HG03196 (cell line): ENCODE measurements at regions not wholly inside any gene's neighbourhood (a gene's known extent, or its start where the extent isn't known, plus 50 kb on each side); places are given as distances from the start of the nearest gene placed in this dataset.
"Not testable (repeated sequence)": the region's sequence is repeated elsewhere in the genome, so short reads cannot be mapped to it uniquely, and the experiment has no call there.

Source experiments
- ATAC-seq: cut with Tn5 transposase; IDR thresholded peaks from one replicate; pipeline ENCODE4 v1.9.1; 2021; ENCODE audit not compliant: unreplicated experiment

DNA sequence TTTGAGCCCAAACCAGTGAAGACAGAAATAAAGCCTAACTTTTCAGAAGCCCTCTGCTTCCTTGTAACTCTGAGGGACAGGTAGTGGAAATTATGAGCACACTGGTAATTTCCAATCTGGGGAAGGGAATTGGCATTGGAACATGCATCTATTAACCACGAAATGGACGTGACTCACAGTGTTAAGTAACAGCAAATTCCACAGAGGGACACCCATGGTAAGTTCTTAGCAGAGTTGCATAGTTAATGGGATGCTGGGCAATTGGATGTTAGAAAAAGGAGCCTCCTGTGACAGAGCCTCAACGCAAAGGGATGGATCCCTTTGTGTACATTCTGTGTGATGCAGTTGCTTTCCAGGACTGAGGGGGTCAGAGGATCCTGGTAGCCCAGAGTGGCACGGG, 168.6 kb downstream of the SEMA6D start:
- no peak for ATAC-seq

DNA sequence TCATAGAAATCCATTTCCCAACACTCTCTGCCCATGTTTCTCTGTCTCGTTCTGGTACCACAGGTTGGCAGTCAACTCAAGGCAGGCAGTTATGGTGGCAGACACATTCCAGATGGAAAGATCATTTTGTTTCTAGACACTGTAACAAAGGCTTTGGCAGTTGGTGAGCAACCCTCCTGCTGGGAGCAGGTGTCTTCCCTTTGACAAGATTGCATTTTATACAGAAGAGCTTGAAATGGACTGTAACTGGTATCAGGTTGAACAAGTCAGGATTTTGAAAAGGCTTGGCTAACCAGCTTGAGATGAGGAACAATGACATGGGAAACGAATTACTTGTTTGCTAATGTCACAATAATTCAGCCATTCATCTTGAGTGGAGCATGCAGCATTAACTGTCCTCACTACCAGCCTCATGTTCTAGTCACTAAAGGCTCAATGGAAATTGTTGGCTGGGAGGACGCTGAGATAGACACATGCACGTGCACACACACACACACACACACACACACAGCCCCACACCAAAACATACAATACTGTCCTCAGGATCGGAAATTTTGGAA, 170.0 kb downstream of the SEMA6D start:
- ATAC-seq: no peak

DNA sequence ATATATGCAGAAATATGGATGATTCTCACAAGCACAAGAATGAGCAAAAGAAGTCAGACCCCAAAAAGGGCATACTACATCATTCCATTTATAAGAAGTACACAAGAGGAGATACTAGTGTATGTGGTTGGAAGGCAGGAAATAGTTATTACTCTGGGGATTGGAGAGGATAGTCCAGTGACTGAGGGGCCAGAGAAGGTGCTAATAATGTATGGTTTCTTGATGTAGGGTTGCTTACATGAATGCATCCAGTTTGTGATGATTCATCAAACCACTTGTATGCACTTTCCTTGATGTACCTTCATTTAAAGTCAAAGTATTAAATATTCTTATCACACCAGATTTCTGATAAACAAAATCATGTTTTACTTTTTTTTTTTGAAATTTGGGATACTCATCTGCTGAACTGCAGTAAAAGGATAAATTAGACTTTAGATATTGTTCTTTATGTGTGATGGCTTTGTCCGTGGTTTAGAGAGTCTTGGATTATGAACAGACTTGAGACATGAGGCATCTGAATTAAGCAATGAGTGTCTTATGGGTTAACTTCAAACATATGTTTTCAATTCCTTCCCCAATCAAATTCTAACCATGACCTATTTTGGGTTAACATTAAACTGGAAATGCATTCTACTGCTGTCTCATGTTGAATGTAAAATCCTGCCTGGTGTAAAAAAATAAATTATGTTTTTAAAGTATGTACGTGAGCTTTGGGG, 171.2 kb downstream of the SEMA6D start:
- no peak for ATAC-seq

DNA sequence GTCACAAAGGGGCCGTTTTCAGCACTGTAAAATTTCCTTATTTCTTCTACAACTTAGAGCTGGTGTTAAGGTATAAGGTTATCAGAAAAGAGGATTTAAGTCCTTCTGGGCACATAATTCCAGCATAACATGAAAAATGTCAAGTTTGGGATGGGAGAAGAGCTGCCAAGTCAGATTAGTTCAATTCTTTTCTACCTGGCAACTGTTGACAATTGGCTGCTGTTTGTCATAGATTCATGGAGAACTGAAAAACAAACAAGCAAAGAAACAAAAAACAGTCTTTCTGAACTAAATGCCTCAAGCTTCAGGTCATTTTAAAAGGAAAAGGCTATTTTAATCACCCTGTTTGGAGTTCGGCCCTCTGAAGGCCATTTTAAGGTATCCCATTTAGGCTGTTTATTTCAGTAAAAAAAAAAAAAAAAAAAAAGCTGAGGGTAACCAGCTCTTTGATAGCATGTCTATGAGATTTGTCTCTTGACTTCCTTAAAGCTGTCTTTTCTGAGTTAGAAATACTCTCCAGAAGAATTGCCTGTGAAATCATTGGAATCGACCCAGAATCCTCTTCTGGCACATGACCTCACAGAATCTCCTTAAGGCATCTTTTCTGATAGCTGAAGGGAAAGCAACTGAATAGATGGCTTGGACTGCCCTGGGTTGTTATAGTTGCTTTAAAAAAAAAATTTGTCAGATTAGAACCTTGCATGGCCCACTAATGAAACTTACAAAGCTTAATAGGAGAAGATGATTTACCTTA, 173.3 kb downstream of the SEMA6D start:
- ATAC-seq: no peak

DNA sequence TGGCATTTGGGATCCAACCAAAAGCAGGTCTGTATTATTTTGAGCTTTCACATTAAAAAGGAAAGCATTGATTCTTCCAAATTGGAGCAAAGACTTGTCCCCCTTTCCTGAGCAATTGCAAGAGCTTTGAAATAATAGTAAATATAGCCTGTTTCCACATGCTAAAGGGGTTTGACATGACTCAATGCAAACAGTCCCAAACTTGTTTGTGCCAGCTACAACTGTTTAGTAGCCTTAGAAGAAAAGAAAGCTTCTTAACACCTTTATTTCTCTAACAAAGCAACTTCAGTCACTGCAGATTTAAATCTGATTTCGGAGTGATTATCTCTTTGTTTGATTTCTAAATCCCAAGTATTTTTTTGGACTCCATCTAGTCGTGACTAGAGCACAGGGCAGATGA, 180.2 kb downstream of the SEMA6D start:
- ATAC-seq: no peak

DNA sequence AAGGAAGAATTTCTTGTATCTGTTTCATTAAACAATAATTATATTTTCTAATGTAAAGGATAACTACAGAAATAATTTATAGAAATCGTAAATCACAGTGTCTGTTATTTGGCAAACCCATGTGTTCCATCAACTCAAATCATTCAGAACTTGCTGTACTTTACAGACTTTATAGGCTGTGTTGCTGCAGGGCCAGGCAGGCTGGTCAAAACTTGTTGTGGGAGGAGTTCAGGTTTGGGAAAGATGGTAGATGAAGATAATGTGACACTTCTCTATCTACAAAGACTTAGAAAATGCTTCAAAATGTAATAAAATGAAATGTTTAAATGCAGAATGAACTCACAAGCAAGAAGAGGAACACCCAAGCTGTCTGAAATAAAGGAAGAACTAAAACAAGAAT, 183.4 kb downstream of the SEMA6D start:
- ATAC-seq: no peak

DNA sequence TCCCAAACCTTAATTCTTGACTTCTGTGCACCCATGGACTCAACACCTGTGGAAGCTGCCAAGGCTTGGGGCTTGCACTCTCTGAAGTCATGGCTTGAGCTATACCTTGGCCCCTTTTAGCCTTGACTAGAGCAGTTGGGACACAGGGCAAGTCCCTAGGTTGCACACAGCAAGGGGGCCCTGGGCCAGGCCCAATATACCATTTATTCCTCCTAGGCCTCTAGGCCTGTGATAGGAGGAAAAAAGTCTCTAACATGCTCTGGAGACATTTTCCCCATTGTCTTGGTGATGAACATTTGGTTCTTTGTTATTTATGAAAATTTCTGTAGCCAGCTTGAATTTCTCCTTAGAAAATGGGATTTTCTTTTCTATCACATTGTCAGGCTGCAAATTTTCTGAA, 186.1 kb downstream of the SEMA6D start:
- ATAC-seq: no peak

DNA sequence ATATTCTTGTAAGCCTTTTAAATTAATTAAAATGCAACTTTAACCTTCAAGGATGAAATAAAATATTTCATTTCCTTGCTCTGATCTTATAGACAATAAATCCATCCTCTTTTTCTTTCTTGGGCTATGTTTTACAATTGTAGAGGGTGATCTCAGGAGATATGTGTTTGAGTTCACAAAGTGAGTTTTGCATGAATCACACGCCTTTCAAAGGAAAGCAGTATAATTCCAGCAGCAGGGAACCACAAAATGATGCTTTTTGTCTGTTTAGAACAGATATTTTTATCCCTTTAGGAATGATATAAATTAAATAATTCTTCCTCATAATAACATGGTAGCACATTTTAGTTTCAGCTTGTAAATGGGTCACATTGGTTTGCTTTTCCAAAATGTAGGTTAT, 191.2 kb downstream of the SEMA6D start:
- no peak for ATAC-seq

DNA sequence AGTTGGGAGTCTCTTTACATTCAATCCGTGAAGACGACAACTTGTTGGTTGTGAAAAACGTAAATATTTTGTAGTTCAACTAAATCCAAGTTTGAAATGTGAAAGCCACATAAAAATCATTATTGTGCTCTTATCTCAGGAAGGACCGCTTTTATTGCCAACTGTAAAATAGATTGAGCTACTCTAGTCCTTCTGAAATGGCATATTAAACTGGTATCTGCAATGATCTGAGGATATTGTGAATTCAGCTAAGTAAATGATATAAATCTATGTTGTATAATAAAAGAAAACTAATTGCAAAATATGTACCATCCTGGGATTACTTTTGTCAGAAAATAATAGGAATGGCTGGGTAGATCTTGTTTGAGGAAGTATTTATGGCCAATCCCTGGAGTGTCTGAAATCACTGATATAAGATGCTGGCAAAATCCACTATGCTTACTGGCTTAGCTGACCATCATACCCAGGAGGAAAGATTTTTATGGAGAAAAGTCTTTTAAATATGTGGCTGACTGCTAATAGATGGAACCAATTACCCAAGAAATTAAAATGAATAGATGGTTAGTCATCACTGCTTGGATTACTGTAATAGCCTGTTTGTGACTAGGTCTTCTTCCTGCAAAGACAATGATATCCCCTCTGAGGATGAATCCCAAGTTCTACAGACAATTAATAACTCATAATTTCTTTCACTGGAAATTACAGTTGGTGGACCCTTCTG, 191.8 kb downstream of the SEMA6D start:
- ATAC-seq: no peak

DNA sequence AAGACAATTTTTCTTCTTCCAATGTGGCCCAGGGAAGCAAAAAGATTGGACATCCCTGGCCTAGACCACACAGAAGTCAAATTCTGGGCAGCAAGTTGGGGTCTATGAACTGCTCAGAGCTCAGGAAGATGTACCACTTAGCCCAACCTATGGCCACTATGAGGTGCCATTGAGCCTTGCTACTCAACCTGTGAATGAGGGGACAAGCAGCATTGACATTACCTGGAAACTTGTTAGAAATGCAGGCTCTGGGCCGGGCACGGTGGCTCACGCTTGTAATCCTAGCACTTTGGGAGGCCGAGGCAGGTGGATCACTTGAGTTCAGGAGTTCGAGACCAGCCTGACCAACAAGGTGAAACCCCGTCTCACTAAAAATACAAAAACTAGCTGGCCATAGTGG, 195.6 kb downstream of the SEMA6D start:
- ATAC-seq: not testable (repeated sequence)

DNA sequence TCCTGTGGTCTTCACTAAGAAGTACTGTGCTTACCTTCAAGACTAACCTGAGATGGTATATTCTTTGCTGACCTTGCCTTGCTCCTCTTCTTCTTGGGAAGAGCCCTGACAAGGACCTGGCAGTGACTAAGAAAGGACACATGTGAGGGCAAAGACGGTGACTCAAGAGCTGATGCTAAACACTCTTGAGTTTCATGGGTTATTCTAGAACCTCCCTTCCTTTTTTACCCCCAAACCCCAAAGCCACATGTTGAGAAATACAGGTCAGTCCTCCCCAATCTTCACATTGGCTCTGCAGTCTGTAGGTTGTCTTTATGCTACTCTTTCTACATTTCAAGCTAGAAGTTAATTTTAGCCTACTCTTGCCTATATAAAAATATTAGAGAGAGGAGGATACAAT, 200.6 kb downstream of the SEMA6D start:
- no peak for ATAC-seq

DNA sequence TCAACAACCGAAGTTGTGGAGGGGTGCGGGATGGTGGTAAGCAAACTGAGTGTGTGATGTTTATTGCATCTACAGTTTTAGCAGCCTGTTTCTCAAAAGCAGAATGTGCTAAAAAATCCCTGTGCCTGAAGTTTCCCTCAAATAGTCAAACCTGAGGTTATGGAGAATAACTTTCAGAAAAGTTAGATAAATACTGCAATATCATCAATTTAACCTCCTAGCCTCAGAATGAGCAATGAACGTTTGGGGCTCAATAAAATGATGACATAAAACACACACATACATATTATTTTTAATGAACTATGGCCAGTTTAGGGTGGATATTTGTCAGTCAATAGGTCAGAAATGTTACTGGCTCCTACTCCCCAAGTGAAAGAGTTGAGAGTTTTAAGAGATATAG, 201.6 kb downstream of the SEMA6D start:
- no peak for ATAC-seq

DNA sequence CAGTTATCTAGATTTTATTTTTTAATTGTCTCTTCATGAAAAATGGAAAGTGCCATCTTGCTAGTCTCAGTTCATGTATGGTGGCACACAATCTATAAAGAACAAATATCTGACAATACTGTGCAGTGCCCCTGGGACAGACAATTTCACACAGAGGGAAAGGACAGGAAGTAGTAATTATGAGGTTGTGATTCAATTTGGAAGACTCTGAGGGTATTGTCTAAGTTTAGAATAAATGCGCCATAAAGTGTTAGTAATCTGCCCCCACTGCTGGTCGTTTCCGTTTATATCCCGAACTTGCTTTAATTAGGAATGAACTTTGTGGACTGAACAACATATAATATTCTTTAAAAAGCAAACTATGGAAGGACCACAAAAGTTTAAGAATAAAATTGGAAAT, 196.4 kb upstream of the SLC24A5 start:
- ATAC-seq: no peak

DNA sequence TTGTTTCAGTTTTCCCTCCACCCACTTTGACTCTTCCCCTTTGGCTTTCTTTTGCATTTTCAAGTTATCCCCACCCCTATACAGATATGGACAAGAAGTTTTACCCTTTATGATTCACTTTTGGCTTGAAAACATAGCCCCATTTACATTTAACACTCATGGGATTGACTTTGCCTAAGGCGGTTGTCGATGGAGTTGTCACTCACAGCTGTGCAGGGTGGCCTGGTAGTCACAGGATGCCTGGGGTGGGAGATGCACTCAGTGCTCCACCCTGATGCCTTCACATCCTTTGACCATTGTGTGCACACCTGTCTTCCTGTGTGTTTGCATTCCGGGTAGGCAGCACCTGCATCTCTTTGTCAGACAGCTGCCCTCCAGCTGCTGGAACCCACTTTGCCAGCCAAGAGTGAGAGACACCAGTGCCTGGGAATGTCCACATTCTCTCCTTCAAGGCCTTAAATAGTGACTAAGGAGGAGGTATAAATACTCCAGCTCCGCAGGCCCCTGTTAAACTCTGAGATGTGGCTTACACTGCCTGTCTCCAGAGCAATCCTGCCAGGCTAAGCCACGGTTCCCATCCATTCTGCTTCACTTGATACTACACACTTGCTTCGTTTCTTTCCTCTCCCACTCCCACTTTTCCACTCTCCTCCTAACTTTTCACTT, 191.5 kb upstream of the SLC24A5 start:
- ATAC-seq: no peak

DNA sequence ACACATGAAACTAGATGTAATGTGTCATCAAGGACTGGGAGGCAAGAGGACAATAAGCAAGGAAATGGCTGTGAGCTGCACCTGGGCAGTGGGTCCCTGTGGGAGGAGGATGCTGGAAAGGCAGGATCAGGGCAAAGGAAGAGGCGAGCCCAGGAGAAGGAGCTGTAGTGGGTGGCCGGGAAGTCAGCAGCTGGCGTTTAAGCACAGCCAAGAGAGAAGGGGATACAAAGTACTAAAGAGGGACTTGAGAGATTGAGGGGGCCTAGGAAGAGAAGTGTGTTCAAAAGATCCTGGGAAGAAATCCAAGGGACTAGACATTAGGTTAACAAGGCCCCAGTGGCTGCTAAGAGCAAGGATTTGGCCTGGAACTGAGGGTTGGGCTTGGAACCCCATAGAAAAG, 188.5 kb upstream of the SLC24A5 start:
- ATAC-seq: no peak

DNA sequence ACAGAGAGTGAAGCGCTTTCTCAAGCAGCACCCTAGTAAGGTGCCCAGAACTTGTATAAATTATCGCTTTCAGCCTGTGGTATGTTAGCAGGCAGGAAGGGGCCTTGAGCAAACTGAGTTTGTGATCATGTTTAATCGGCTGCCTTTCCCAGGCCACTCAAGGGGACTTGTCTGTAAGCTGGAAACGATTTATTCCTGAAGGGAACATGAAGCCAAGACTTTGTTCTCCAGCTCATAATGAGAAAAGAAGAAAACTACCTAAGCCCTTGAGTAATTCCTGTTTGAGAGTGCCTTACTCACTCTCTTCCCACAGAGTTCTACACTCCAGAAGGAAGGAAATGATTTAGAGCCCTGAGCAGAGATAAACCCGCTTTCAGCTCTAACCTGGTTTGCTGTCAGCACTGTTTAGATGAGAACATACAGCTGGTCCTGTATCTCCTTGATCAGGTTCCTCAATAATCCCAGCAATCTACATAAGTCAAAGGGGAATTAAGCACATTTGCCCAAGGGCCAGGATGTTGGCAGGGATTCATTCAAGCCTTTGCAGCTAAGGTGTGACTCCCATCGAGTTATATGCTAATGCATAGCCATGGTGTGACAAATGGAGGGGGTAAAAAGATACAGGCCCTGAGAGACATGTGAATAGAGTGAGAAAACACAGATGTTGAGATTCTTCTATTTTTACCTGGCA, 187.7 kb upstream of the SLC24A5 start:
- ATAC-seq: no peak

DNA sequence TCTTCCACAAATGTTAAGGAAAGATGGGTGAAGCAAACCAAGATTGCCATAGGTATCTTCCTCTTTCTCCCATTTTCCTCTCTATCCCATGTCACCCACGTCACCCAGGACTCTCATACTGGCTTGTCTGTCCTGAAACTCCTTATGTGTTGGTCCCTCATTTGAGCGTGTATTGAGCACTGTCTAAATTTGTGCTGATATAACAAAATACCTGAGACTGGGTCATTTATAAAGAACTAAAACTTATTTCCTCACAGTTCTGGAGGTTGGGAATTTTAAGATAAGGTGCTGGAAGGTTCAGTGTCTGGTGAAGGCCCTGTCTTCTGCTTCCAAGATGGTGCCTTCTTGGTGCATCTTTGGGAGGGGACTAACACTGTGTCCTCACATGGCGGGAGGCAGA, 186.9 kb upstream of the SLC24A5 start:
- no peak for ATAC-seq

DNA sequence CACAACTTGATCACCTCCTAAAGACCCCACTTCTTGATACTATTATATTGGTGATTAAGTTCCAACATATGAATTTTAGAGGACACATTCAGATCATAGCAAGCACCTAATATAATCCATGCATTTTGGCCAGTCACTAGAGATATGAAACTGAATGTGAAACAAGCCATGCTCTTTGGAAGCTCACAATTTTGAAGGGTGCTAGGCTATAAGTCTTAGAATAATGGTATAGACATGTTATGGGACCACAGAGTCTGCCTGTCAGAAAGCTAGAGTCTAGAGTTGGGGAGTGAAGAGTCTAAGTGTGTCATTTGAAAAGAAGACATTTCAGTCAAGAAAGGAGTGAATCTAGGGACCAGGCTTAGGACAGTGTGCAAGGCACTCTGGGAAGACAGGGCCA, 186.4 kb upstream of the SLC24A5 start:
- ATAC-seq: no peak

DNA sequence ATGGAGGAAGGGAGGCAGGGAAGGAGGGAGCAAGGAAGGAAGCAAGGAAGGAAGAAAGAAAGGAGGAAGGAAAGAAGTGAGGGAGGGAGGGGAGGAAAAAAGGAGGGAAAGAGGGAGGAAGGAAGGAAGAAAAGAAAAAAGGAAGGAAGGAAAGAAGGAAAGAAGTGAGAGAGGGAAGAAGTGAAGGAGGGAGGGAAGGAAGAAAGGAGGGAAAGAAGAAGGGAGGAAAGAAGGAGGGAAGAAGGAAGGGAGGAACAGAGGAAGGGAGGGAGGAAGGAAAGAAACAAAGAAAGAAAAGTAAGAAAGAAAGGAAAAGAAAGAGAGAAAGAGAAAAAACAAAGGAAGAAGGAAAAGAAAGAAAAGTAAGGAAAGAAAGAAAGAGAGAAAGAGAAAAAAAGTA, 183.0 kb upstream of the SLC24A5 start:
- ATAC-seq: no peak

DNA sequence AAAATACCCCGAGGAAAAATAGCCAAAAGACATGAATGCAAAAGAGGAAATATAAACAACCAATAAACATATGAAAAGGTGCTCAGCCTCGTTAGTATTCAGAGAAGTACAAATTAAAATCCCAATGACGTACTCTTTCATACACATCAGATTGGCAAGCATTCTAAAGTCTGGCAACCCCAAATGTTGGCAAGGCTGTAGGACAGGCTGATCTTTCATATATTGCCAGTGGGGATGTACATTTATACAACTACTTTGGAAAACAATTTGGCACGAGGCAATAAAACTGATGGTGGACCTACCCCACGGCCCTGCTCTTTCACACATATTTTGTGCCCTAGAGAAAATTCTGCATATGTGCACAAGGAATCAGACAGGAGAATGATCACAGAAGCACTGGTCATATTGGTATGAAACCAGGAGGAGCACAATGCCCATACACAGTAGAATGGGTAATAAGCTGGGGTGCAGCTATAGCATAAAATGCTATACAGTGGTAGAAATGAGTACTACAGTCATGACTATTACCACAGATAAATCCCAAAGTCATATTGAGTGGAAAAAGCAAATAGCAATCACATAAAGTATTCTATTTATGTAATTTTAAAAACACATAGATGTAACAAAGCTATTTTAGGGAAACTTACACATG, 176.0 kb upstream of the SLC24A5 start:
- no peak for ATAC-seq
